Peyer's patch (tissue), 4 donors: ENCODE measurements at regions not wholly inside any gene's neighbourhood (a gene's known extent, or its start where the extent isn't known, plus 50 kb on each side); places are given as distances from the start of the nearest gene placed in this dataset.

Experiments used
- POLR2A ChIP-seq, 2 donors: fragments of 450-650 bp; IDR thresholded peaks; one replicate each; pipeline ENCODE4 v1.5.1; 2017; ENCODE audit warnings: antibody characterized with exemption in 2 of 2, mild to moderate bottlenecking in 2 of 2, moderate library complexity in 2 of 2
- TF ChIP-seq, protein P1 (sequence below), 6 experiments: fragments of 450-650 bp in 4 of 6; fragments of 200-600 bp in 2 of 6; sonication (generic) in 1 of 6; IDR thresholded peaks; one replicate each; pipeline ENCODE4 v1.5.1; 2017 to 2019; ENCODE audit warnings: antibody characterized with exemption in 6 of 6, mild to moderate bottlenecking in 3 of 6, moderate library complexity in 1 of 6

DNA sequence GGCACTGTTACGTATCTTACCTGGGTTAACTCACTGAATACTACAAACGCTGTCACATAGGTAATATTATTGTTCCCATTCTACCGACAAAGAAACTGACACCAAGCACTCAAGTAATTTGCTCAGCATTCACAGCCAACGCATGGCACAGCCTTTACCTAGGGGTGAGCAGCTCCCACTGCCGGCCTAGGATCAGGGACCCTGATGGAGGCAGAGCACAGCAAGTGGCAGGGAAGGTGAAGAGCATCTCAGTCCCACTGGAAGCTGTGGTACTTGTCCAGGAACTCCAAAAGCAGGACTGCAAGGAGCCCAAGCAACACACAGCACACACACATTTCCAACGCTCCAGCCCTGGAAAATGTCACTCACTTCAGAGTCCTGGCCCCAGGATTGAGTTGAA is 111.8 kb upstream of the CDKN3 start:
- TF ChIP-seq, protein P1, sequence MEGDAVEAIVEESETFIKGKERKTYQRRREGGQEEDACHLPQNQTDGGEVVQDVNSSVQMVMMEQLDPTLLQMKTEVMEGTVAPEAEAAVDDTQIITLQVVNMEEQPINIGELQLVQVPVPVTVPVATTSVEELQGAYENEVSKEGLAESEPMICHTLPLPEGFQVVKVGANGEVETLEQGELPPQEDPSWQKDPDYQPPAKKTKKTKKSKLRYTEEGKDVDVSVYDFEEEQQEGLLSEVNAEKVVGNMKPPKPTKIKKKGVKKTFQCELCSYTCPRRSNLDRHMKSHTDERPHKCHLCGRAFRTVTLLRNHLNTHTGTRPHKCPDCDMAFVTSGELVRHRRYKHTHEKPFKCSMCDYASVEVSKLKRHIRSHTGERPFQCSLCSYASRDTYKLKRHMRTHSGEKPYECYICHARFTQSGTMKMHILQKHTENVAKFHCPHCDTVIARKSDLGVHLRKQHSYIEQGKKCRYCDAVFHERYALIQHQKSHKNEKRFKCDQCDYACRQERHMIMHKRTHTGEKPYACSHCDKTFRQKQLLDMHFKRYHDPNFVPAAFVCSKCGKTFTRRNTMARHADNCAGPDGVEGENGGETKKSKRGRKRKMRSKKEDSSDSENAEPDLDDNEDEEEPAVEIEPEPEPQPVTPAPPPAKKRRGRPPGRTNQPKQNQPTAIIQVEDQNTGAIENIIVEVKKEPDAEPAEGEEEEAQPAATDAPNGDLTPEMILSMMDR (IDR thresholded peaks at IDR 0.05), result no peak
- no peak for TF ChIP-seq POLR2A (IDR thresholded peaks at IDR 0.05)
